Neural cell (in vitro differentiated cells): ENCODE measurements at regions not wholly inside any gene's neighbourhood (a gene's known extent, or its start where the extent isn't known, plus 50 kb on each side); places are given as distances from the start of the nearest gene placed in this dataset.

Experiments used
- H2AFZ ChIP-seq: fragments of 200-600, 300-800 bp; sonication (generic), shearing (Covaris generic); 2 replicates; pipeline ENCODE4 v1.6.0; 2014; ENCODE audit warnings: low read depth, mild to moderate bottlenecking, antibody characterized with exemption, low read length, moderate library complexity
- H3F3A ChIP-seq: fragments of 200-600 bp; shearing (Covaris generic); 2 replicates; pipeline ENCODE4 v1.6.1; 2016; ENCODE audit warnings: mild to moderate bottlenecking, moderate library complexity, mixed read lengths, antibody characterized with exemption, low read length; ENCODE audit not compliant: insufficient read depth, poor library complexity, severe bottlenecking
- H3K27ac ChIP-seq: fragments of 200-600, 300-800 bp; sonication (generic), shearing (Covaris generic); 2 replicates; pipeline ENCODE4 v1.5.1; 2014; ENCODE audit warnings: mild to moderate bottlenecking, low read length, moderate library complexity
- H3K27me3 ChIP-seq: fragments of 300-800, 200-600 bp; sonication (generic), shearing (Covaris generic); 2 replicates; pipeline ENCODE4 v1.6.0; 2014; ENCODE audit warnings: mild to moderate bottlenecking, low read depth, low read length, moderate library complexity; ENCODE audit not compliant: insufficient read depth
- H3K36me3 ChIP-seq: fragments of 300-800, 200-600 bp; sonication (generic), shearing (Covaris generic); 2 replicates; pipeline ENCODE4 v1.5.1; 2014; ENCODE audit warnings: mild to moderate bottlenecking, antibody characterized with exemption, low read length, moderate library complexity; ENCODE audit not compliant: insufficient read depth
- H3K4me2 ChIP-seq: fragments of 300-800, 200-600 bp; sonication (generic), shearing (Covaris generic); 2 replicates; pipeline ENCODE4 v1.6.0; 2014; ENCODE audit warnings: mild to moderate bottlenecking, low read length
- H3K4me3 ChIP-seq: fragments of 300-800, 200-600 bp; sonication (generic), shearing (Covaris generic); 2 replicates; pipeline ENCODE4 v1.5.1; 2014; ENCODE audit warnings: mild to moderate bottlenecking, low read length, moderate library complexity
- H3K79me2 ChIP-seq: fragments of 200-600 bp; shearing (Covaris generic); replicated peaks from 2 replicates; pipeline ENCODE4 v1.6.0; 2014; ENCODE audit warnings: mild to moderate bottlenecking, low read length, moderate library complexity; ENCODE audit not compliant: insufficient read depth
- H3K9ac ChIP-seq: fragments of 300-800, 200-600 bp; sonication (generic), shearing (Covaris generic); 2 replicates; pipeline ENCODE4 v1.6.1; 2016; ENCODE audit warnings: mild to moderate bottlenecking, low read length, mixed read lengths
- H3K9me2 ChIP-seq: fragments of 200-600 bp; shearing (Covaris generic); 2 replicates; pipeline ENCODE4 v1.6.1; 2016; ENCODE audit warnings: mild to moderate bottlenecking, low read length, mixed read lengths; ENCODE audit not compliant: insufficient read depth
- H3K9me3 ChIP-seq: fragments of 200-600, 300-800 bp; sonication (generic), shearing (Covaris generic); 2 replicates; pipeline ENCODE4 v1.6.1; 2016; ENCODE audit warnings: mild to moderate bottlenecking, mixed run types, low read length, moderate library complexity, mixed read lengths
- H4K20me1 ChIP-seq: fragments of 200-600 bp; shearing (Covaris generic); 2 replicates; pipeline ENCODE4 v1.6.1; 2016; ENCODE audit warnings: mild to moderate bottlenecking, mixed run types; ENCODE audit not compliant: insufficient read depth
- EP300 ChIP-seq: fragments of 450-650 bp; conservative IDR thresholded peaks from 2 replicates; pipeline ENCODE4 v1.6.1; 2014; ENCODE audit warnings: antibody characterized with exemption, mild to moderate bottlenecking, moderate library complexity; ENCODE audit not compliant: poor library complexity, severe bottlenecking
- EZH2 ChIP-seq: fragments of 200-600, 300-800 bp; shearing (Covaris generic), sonication (generic); IDR thresholded peaks from 2 replicates; pipeline ENCODE4 v1.6.1; 2014; ENCODE audit warnings: antibody characterized with exemption, low read length, borderline replicate concordance, mild to moderate bottlenecking; ENCODE audit not compliant: insufficient read depth, poor library complexity, severe bottlenecking
- MXI1 ChIP-seq: fragments of 450-650 bp; conservative IDR thresholded peaks from 2 replicates; pipeline ENCODE4 v1.6.1; 2014; ENCODE audit warnings: antibody characterized with exemption, mild to moderate bottlenecking; ENCODE audit not compliant: poor library complexity, severe bottlenecking
- POLR2AphosphoS5 ChIP-seq: IDR thresholded peaks from 2 replicates; pipeline ENCODE4 v1.6.1; 2012
- RAD21 ChIP-seq: fragments of 450-650 bp; conservative IDR thresholded peaks from 2 replicates; pipeline ENCODE4 v1.6.1; 2014; ENCODE audit warnings: antibody characterized with exemption, mild to moderate bottlenecking, moderate library complexity
- SMC3 ChIP-seq: fragments of 450-650 bp; conservative IDR thresholded peaks from 2 replicates; pipeline ENCODE4 v1.6.1; 2014; ENCODE audit warnings: antibody characterized with exemption, mild to moderate bottlenecking, moderate library complexity; ENCODE audit not compliant: poor library complexity
- TAF1 ChIP-seq: IDR thresholded peaks from 2 replicates; pipeline ENCODE4 v1.6.1; 2012; ENCODE audit warnings: low read depth
- TF ChIP-seq, protein P1 (sequence below): fragments of 450-650 bp; IDR thresholded peaks from 2 replicates; pipeline ENCODE4 v1.5.1; 2014; ENCODE audit warnings: antibody characterized with exemption, mild to moderate bottlenecking, moderate library complexity; ENCODE audit not compliant: poor library complexity, severe bottlenecking
- TF ChIP-seq, protein P2 (sequence below): IDR thresholded peaks from 2 replicates; pipeline ENCODE4 v1.6.1; 2012; ENCODE audit warnings: borderline replicate concordance

DNA sequence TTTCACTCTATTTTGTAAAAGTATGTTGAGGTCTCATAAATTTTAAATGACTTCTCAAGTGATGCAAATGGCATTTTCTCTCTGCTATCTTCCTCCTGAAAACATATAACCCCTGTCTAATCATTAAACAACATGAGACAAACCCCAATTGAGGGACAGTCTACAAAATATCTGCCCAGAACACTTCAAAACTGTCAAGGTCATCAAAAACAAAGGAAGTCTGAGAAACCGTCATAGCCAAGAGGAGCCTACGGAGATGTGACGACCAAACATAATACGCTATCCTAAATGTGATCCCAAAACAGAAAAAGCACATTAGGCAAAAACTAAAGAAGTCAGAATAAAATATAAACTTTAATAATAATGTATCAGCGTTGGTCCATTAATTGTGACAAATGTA lies 282.3 kb upstream of the SEMA3C start:
- no peaks in the 10 kb centered on the region for H3K79me2 ChIP-seq
- H3K9me2 ChIP-seq, result no peaks in the 10 kb centered on the region

DNA sequence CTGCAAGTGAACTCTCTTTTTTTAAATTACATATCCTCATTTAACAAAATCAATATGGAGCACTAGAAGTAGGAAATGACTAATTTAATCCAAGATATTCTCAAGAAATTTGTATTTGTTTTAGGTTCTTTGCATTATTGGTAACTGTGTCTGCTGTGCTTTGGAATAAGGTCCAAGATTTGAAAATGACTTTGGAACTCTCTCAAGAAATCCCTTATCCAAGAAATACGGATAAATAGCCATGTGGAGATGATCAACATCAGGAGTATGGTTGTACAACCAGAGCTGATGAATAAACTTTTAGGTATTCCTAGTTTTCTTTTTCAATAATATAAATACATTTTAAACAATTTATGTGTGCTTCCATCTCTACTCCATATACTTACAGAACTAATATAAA lies 279.9 kb upstream of the SEMA3C start:
- no peak overlapping the region for H2AFZ ChIP-seq
- no peaks in the 10 kb centered on the region for H3K9me2 ChIP-seq
- H3F3A ChIP-seq, result no peaks in the 10 kb centered on the region
- no peaks in the 10 kb centered on the region for H3K27me3 ChIP-seq
- no peak overlapping the region for H3K27ac ChIP-seq
- H3K9me3 ChIP-seq, result no peaks in the 10 kb centered on the region
- H4K20me1 ChIP-seq, result no peaks in the 10 kb centered on the region
- H3K9ac ChIP-seq, result no peak overlapping the region
- H3K36me3 ChIP-seq, result no peaks in the 10 kb centered on the region
- no peak overlapping the region for H3K4me3 ChIP-seq
- H3K4me2 ChIP-seq, result no peak overlapping the region
- no peak for TF ChIP-seq EP300
- H3K79me2 ChIP-seq, result no peaks in the 10 kb centered on the region

More for the DNA sequence above, 282.3 kb upstream of the SEMA3C start:
- Histone ChIP-seq H2AFZ (no peak overlapping the region), H3K9ac (no peak overlapping the region), H3K4me2 (no peak overlapping the region), H3K9me3 (no peaks in the 10 kb centered on the region), H3K4me3 (no peak overlapping the region), H3K27ac (no peak overlapping the region), H3K36me3 (no peaks in the 10 kb centered on the region), H4K20me1 (no peaks in the 10 kb centered on the region), H3K27me3 (no peaks in the 10 kb centered on the region), H3F3A (no peaks in the 10 kb centered on the region)
- TF ChIP-seq EZH2 (no peak), SMC3 (no peak), TAF1 (no peak), MXI1 (no peak), POLR2AphosphoS5 (no peak), RAD21 (no peak), EP300 (no peak)
- TF ChIP-seq, protein P1, sequence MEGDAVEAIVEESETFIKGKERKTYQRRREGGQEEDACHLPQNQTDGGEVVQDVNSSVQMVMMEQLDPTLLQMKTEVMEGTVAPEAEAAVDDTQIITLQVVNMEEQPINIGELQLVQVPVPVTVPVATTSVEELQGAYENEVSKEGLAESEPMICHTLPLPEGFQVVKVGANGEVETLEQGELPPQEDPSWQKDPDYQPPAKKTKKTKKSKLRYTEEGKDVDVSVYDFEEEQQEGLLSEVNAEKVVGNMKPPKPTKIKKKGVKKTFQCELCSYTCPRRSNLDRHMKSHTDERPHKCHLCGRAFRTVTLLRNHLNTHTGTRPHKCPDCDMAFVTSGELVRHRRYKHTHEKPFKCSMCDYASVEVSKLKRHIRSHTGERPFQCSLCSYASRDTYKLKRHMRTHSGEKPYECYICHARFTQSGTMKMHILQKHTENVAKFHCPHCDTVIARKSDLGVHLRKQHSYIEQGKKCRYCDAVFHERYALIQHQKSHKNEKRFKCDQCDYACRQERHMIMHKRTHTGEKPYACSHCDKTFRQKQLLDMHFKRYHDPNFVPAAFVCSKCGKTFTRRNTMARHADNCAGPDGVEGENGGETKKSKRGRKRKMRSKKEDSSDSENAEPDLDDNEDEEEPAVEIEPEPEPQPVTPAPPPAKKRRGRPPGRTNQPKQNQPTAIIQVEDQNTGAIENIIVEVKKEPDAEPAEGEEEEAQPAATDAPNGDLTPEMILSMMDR, result no peak
- TF ChIP-seq, protein P2, sequence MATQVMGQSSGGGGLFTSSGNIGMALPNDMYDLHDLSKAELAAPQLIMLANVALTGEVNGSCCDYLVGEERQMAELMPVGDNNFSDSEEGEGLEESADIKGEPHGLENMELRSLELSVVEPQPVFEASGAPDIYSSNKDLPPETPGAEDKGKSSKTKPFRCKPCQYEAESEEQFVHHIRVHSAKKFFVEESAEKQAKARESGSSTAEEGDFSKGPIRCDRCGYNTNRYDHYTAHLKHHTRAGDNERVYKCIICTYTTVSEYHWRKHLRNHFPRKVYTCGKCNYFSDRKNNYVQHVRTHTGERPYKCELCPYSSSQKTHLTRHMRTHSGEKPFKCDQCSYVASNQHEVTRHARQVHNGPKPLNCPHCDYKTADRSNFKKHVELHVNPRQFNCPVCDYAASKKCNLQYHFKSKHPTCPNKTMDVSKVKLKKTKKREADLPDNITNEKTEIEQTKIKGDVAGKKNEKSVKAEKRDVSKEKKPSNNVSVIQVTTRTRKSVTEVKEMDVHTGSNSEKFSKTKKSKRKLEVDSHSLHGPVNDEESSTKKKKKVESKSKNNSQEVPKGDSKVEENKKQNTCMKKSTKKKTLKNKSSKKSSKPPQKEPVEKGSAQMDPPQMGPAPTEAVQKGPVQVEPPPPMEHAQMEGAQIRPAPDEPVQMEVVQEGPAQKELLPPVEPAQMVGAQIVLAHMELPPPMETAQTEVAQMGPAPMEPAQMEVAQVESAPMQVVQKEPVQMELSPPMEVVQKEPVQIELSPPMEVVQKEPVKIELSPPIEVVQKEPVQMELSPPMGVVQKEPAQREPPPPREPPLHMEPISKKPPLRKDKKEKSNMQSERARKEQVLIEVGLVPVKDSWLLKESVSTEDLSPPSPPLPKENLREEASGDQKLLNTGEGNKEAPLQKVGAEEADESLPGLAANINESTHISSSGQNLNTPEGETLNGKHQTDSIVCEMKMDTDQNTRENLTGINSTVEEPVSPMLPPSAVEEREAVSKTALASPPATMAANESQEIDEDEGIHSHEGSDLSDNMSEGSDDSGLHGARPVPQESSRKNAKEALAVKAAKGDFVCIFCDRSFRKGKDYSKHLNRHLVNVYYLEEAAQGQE, result no peak

DNA sequence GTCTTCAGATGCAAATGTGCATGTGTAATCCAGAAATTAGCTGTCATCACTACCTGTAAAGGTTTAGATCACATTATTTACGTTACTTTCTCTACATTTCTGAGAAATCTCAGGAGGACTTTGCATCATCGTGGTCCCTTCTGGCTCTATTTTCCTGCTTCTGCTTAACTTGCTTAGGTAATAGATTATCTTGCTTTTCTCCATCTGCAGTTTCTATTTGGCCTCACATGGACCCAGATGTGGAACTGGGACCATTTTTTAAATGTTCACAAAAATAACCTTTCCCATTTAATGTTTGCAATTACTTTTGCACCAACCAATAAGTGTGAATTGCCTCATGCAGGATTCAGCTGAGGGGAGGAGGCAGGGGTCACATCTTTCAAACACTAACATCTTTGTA lies 278.4 kb upstream of the SEMA3C start:
- H3K36me3 ChIP-seq, result no peaks in the 10 kb centered on the region
- H3K79me2 ChIP-seq, result no peaks in the 10 kb centered on the region
- no peaks in the 10 kb centered on the region for H3F3A ChIP-seq
- TF ChIP-seq TAF1 (no peak), MXI1 (no peak), EP300 (no peak), SMC3 (no peak), POLR2AphosphoS5 (no peak), EZH2 (no peak), RAD21 (no peak)
- TF ChIP-seq, protein P2, result no peak
- TF ChIP-seq, protein P1, result no peak
- no peak overlapping the region for H3K27ac ChIP-seq
- no peak overlapping the region for H3K9ac ChIP-seq
- H3K9me2 ChIP-seq, result no peaks in the 10 kb centered on the region
- H3K4me2 ChIP-seq, result no peak overlapping the region
- H3K9me3 ChIP-seq, result no peaks in the 10 kb centered on the region
- H3K4me3 ChIP-seq, result no peak overlapping the region
- no peaks in the 10 kb centered on the region for H3K27me3 ChIP-seq
- no peak overlapping the region for H2AFZ ChIP-seq
- no peaks in the 10 kb centered on the region for H4K20me1 ChIP-seq
